ENCODE measurements at regions not wholly inside any gene's neighbourhood (a gene's known extent, or its start where the extent isn't known, plus 50 kb on each side); places are given as distances from the start of the nearest gene placed in this dataset.

- no peak for TF ChIP-seq CTCF (IDR thresholded peaks at IDR 0.05)
- H3K4me1 ChIP-seq (ENCODE audit: low read depth): no peaks in the 10 kb centered on the region
- H3K36me3 ChIP-seq (ENCODE audit: low read depth): no peaks in the 10 kb centered on the region
- intact Hi-C loops (cut with DNase I, micrococcal nuclease): no loop called here
- ATAC-seq: no peak
- no peaks in the 10 kb centered on the region for H3K9me3 ChIP-seq
- no peak for DNase-seq
- no peak overlapping the region for H3K4me3 ChIP-seq
Observed at GRCh38 chr4:41458689-41459088, 79.3 kb upstream of the LIMCH1 start.

GRCh38 chr4:41460641-41461040, 77.3 kb upstream of the LIMCH1 start:
- H3K4me3 ChIP-seq: no peak overlapping the region
- intact Hi-C loops (cut with DNase I, micrococcal nuclease): no loop called here
- DNase-seq (no peak), ATAC-seq (no peak)
- no peaks in the 10 kb centered on the region for H3K36me3 ChIP-seq (ENCODE audit: low read depth)
- H3K4me1 ChIP-seq (ENCODE audit: low read depth): no peaks in the 10 kb centered on the region
- TF ChIP-seq CTCF (IDR thresholded peaks at IDR 0.05): no peak
- H3K9me3 ChIP-seq: no peaks in the 10 kb centered on the region

GRCh38 chr4:41461780-41462307, 76.1 kb upstream of the LIMCH1 start:
- H3K4me1 ChIP-seq (ENCODE audit: low read depth): no peaks in the 10 kb centered on the region
- intact Hi-C loops (cut with DNase I, micrococcal nuclease): no loop called here
- H3K36me3 ChIP-seq (ENCODE audit: low read depth): no peaks in the 10 kb centered on the region
- TF ChIP-seq CTCF (IDR thresholded peaks at IDR 0.05): no peak
- H3K9me3 ChIP-seq: no peaks in the 10 kb centered on the region
- H3K4me3 ChIP-seq: no peak overlapping the region
- DNase-seq (no peak), ATAC-seq (no peak)

GRCh38 chr4:41465146-41465761, 72.7 kb upstream of the LIMCH1 start:
- Histone ChIP-seq H3K36me3 (ENCODE audit: low read depth) (no peaks in the 10 kb centered on the region), H3K4me3 (no peak overlapping the region), H3K4me1 (ENCODE audit: low read depth) (no peaks in the 10 kb centered on the region), H3K9me3 (no peaks in the 10 kb centered on the region)
- TF ChIP-seq CTCF (IDR thresholded peaks at IDR 0.05): no peak
- DNase-seq: no peak
- ATAC-seq: no peak
- intact Hi-C loops (cut with DNase I, micrococcal nuclease): no loop called here

GRCh38 chr4:41466249-41466648, 71.7 kb upstream of the LIMCH1 start:
- Histone ChIP-seq H3K4me1 (ENCODE audit: low read depth) (no peaks in the 10 kb centered on the region), H3K4me3 (no peak overlapping the region), H3K36me3 (ENCODE audit: low read depth) (no peaks in the 10 kb centered on the region), H3K9me3 (no peaks in the 10 kb centered on the region)
- intact Hi-C loops (cut with DNase I, micrococcal nuclease): no loop called here
- no peak for TF ChIP-seq CTCF (IDR thresholded peaks at IDR 0.05)
- ATAC-seq (no peak), DNase-seq (no peak)

- Histone ChIP-seq H3K4me3 (no peak overlapping the region), H3K4me1 (ENCODE audit: low read depth) (no peaks in the 10 kb centered on the region), H3K9me3 (no peaks in the 10 kb centered on the region), H3K36me3 (ENCODE audit: low read depth) (no peaks in the 10 kb centered on the region)
- no peak for DNase-seq
- intact Hi-C loops (cut with DNase I, micrococcal nuclease): no loop called here
- ATAC-seq: no peak
- no peak for TF ChIP-seq CTCF (IDR thresholded peaks at IDR 0.05)
Observed at GRCh38 chr4:41468122-41468521, 69.8 kb upstream of the LIMCH1 start.

Measured in mucosa of descending colon (tissue), 3 donors.